Hepatic stellate cell (primary cell): ENCODE measurements at regions not wholly inside any gene's neighbourhood (a gene's known extent, or its start where the extent isn't known, plus 50 kb on each side); places are given as distances from the start of the nearest gene placed in this dataset.

Source experiments
- DNase-seq: peaks from one replicate; pipeline ENCODE4 v3.0.0; 2011; ENCODE audit warnings: low spot score

DNA sequence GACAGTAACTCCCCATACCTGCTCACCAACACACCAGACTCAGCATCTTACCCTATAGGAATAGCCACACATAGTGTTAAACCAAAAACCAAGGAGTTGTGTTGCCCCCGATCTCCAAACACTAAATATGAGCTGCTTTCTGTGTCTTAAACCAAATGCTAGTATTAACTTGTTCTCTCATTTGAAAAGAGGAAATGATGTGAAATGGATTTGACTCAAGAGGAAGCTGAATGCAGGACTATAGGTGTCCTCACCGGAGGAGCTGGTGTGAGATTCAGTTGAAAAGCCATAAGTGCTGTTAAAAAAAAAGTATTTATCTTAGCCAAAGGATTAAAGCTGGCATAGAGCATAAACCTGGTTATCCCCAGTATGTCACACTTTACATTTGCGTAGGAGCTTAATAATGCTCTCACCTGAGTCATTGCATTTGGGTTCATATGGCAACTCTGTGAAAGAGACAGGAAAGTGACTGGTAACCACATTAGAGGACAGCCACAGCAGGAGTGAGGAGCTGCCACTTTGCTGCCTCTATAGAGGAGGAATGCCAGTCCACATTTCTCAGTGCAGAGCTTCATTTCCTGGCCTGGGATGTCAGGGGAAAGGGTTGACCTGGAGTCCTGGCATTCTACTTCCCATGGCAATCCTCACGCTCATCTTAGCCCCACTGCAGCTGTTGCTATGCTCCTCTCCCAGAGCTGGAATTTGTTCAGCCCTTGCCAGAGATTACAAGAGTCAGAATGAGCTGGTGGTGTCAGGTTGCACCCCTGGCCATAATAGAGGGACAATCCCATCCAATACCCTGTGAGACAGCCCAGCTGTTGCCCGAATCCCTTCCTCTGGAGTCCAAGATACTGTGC, 143.3 kb upstream of the ANKFN1 start:
- no peak for DNase-seq

DNA sequence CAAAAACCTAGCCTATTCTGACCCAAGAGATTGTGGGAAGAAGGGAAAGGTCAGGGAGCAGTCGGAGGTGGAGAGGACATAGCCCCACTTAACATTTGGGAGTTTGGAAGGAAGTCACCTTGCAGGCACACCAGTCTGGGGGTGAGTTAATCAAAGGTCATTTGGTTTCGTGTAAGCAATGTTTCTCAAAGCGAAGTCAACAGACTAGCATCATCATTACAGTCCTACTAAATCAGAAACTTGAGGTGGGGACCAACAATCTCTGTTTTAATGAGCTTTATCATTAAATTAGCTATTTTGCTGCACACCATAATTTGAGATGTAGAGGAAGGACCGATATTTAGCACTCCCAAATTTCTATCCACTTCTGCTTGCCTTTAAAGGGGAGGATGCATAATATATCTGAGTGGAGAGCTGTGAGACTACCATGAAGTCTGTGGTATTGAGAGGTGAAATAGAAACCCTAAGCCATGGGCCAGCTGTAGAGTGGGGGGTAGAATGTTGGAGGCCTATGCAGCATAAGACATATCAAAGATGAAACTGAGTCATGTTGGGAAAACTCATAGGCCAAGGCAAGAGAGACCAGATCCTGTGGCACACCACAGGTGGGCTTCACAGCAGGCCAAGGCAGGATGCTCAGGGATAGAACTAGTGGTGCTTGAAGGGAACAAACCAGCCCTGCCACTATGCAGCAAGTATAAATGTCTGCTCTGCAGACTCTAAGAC, 141.7 kb upstream of the ANKFN1 start:
- DNase-seq: no peak

DNA sequence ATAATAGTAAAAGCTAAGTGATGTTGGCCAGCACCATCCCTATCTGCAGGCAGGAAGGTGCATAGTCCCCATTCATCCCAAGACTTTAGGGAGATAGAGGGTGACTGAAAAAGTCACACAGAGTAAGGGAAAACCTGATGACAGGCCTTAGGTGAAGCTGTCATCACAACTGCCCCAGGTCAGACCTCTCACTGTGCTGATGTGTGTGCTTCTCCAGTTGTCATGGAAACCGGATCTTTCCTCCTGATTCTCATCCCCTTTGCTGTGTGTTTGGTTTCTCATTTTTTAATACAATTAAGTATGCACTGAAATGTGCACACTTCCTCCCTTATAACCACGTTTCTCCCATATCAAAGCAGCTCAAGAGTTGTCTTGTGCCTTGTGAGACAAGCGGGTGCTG, 135.1 kb upstream of the ANKFN1 start:
- DNase-seq: no peak

DNA sequence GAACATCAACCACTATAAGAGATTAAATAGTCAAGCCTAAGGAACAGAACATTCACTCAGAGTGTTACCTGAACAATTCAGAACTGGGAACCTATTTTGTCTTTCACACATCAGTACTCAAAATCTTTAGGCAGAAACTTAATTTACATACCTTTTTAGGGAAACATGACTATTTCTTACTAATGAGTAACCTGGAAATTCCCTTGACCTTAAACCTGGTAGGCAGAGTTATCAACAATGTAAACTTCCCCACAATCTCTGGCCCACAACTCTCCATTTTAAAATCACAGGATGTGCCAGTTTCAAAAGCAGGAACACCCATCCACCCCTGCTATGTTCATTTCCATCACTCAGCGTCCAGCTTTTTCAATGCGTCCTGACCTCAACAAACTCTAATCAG, 132.9 kb upstream of the ANKFN1 start:
- no peak for DNase-seq

DNA sequence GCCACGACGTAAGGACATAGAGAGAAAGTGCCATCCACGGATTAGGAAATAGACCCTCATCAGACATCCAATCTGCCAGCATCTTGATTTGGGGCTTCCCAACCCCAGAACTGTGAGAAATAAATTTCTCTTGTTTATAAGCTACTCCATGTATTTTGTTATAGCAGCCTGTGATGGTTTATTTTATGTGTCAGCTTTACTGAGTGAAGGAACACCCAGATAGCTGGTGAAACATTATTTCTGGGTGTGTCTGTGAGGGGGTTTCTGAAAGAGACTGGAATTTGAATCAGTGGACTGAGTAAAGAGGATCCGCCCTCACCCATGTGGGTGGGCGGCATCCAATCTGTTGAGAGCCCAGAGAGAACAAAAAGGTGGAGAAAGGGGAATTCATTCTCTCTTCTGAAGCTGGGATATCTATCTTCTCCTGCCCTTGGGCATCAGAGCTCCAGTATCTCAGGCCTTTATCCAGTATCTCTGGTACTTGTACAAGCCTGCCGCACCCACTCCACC, 131.5 kb upstream of the ANKFN1 start:
- no peak for DNase-seq

DNA sequence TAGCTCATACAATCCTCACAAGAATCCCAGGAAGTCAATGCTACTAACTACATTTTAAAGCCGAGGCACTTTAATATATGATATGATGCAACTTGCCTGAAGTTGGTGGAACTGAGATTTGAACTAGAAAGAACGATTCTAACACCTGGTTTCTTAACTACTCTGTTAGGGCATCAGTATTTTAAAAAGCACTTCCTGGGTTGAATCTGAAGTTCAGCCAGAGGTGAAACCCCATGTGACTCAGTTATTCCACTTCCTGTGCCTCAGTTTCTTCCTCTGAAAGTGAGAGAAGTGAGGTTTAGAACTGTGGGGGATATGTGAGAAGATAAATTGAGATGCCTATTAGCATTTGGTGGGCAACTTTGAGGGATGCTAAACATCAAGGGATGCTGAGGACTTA, 129.4 kb upstream of the ANKFN1 start:
- DNase-seq: no peak

DNA sequence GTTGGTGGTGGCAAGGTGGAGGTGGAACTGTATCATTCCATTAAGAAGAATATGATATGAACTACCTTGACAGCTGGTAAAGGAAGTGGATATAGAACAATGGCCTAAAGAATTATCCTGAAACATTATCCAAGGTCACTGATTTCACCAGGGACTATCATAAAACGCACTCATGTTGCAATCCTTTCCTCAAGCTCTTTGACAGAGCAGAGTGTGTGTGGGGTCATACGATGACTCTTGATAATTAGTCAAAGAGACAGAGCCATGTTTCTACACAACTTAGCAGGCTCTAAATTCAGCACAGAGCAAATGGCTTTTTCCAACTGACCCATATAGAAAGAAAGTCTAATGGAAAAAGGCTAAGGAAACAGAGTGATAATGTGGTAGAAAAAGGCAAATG, 126.4 kb upstream of the ANKFN1 start:
- DNase-seq: no peak

DNA sequence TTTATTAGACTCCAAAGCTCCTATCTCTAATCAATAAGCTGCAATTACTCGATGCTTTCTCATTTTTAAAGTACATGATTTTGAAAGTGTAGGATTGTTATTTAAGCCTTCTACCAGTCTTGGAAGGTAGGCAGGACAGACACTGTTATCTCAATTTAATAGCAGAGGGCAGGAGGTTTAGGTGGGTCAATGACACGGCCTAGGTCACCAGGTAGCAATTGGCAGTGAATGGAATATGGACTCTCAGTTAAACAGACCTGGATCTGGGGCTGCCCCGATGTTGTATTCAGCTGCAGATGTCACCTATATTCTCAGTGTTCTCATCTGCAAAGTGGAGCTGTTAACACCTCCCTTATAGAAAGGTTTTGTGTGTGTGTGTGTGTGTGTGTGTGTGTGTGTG, 124.4 kb upstream of the ANKFN1 start:
- no peak for DNase-seq

DNA sequence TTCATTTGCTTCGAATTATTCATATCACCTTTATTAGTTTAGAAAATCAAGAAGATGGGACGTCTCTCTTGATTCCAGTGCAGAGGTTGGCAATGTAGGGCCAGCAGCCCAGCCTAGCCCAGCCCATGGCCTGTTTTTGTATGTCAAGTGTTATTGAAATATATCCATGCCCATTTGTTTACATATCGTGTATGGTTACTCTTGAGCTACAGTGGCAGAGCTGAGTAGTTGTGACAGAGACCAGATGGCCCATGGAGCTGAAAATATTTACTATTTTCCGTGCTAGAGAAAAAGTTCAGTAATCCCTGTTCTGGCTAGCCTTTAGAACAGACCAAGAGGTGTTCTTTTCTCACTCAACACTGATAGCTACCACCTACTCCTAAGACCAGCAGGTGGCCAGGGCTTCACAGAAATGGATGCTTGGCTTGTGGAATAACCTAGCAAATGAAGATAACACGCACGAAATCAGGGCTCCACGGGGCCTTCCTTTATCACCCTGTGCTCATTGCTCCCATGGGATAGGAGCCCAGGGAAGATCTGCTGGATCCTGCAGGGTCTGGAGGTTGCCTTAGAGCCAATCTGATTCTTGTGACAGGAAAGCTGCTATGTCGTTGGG, 123.2 kb upstream of the ANKFN1 start:
- no peak for DNase-seq

DNA sequence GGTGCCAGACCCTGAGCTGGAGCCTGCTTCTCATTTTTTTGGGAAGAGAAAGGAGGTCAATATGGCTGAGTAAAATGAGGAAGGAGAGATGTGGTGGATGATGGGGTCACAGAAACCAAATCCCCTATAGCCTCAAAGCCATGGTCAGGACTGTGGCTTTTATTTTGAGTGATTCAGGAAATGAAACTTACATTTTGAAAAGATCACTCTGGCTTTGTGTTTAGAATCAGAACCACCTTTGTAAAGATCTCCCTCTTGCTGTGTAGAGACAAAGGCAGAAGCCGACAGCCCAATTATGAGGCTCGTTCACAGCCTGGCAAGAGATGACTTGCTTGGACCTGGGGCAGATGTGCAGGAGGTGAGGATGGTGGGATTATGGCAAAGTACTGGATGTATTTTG, 121.6 kb upstream of the ANKFN1 start:
- no peak for DNase-seq

DNA sequence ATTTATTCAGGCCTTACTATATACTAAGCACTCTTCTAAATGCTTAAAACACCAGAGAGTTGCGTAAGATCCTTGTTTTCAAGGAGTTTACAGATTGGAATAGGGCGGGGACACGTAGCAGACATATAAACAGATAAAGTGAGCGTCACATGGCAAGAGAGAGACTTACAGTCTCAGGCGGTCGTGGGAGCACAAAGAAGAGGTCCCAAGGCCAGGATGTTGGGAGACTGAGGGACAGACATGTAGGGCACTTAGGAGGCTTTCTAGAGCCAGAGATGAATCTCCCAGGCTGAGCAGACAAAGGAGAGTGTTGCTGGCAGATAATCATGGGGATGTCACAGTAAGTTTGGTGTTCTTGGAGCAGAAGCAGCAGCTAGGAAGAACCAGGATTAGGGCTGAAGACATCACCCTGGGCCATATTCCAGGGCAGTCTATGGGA, 119.1 kb upstream of the ANKFN1 start:
- no peak for DNase-seq

DNA sequence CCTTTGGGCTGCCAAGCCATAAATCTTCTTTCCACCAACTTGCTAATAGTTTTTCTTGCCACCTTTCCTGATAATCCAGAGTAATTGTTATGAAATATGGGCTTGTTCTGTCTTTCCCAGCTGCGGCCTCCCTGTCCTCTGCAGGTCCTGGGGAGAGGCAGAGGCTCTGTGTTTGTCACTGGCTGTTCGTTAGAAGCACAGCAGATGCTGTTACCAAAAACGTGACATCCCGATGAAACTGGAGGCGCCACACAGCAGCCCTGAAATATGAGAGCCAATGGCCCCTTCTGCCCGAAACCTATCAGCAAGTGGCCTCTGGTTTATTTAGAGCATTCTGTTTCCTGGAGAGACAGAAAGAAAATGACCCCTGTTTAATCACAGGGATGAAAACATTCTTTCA, 115.1 kb upstream of the ANKFN1 start:
- DNase-seq: no peak

DNA sequence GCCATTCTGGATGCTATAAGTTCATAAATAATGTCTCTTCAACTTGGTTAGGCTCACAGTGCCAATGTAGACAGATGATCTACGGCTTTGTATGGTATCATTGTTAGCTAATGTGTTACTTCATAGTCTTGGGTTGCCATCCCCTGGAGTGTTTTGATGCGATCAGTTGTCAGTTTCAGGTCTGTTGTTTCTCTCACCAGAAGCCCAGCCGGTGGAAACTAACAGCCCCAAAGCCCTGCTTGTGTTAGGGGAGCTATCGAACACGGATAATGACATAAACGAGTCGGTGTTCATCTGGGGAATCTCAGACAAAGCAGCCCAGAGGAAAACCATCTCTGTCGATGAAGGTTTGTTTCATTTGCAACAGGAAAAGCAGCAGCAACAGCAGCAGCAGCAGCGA, 107.4 kb upstream of the ANKFN1 start:
- DNase-seq: no peak

DNA sequence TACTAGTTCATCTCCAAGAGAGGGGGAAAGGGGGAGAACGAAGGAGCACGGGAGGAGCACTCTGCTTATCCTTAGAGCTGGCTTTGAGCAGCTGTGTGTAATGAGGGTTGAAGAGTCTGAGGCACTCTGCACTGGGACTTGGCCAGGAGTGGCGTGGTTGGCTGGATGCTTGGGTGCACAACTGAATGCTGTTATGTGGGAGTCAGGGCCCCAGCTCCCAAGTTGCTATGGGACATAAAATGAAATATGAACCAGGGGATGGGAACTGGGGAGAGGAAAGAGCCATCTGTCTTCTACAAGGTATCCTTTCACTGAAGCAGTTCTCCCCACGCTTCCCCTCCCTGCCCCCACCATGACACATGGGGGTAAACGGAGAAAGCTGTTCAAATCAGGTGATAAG, 105.9 kb upstream of the ANKFN1 start:
- DNase-seq: no peak

DNA sequence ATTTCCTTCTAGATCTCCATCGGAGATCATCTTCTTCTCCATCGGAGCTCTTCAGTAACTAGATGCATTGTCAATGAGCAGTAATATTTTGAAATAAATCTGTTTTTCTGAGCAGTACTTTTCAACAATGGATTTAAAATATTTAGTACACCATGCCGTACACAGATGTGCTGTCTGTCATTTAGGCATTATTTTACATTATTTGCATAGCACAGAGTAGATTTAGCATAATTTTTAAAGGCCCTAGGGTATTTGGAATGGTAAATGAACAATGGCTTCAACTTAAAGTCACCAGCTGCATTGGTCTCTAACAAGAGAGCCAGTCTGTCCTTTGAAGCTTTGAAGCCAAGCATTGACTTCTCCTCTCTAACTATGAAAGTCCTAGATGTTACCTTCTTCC, 95.4 kb upstream of the ANKFN1 start:
- DNase-seq: no peak

DNA sequence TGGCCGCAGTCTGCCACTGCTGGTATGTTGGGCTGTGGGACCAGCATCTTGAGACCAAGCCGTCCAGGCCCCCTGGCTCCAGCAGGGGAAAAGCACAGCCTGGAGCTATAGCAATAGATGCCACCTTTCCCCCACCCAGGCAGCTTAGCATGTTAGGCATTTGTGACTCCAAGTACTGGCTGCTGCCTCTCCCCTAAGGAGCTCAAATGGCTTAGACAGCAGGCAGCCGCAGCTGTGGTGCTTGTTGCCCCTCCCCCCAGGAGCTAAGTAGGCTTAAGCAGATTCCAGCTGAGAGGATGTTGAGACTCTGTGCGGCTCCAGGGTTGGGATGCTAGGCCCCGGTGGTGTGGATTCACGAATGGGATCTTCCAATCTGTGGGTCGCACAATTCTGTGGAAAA, 88.8 kb upstream of the ANKFN1 start:
- no peak for DNase-seq

DNA sequence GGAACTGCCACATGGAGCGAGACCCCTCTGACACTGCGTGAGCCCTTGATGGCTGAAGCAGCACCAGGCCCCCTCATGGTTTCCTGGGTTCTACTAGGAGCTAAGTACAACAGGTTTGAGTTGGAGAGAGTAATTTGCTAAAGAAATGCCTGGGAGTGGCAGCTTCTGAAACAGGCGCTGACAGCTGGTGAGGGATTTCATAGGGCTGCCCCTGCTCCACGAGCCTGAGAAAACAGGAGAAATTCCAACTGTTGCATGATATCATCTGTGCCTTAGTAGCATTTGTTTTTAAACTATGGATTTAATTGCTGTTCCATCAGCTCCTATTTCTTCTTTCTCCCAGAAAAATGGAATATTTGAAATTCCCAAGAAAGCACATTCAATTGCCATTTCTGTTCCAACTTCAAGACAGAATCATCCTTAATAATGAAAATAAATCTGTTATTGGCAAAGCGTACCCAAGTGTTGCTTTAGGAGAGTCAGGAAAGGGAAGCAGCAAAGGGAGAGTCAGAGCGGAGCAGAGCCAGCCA, 78.8 kb upstream of the ANKFN1 start:
- DNase-seq: no peak

DNA sequence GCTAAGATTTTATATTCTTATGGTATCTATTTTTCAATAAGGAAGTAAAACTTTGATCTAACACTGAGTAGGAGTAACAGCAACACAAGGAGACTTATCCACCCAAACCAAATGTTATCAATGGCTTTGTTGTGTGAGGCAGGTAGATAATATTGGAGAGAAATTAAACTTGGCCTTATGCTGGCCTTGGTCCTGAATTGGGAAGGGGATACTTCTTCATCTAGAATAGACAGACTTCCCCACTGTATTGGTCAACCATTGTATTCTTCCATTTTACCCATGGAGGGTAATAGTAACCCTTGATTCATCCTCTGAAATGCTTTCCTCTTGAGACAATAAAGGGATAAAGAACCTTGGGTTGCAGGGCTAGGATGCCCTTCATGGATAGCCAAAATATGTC, 76.3 kb upstream of the ANKFN1 start:
- DNase-seq: no peak

DNA sequence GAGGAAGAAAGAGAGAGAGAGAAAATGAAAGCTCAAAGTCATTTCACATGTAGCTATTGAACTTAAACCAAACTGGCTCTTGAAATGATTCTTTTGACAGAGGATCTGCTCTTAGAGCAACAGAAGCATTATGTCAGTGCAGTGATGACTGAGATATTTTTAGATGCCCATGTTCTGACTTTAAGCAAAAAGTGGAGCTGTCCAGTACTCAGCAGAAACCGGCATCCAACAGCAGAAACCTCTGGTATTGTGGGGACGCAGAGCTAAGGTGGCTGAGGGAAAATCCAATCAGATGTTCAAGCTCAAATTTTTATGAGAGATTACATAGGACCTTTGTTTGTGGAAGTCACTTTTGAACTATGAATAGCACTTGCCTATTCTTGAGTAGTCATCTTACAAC, 69.8 kb upstream of the ANKFN1 start:
- DNase-seq: no peak

DNA sequence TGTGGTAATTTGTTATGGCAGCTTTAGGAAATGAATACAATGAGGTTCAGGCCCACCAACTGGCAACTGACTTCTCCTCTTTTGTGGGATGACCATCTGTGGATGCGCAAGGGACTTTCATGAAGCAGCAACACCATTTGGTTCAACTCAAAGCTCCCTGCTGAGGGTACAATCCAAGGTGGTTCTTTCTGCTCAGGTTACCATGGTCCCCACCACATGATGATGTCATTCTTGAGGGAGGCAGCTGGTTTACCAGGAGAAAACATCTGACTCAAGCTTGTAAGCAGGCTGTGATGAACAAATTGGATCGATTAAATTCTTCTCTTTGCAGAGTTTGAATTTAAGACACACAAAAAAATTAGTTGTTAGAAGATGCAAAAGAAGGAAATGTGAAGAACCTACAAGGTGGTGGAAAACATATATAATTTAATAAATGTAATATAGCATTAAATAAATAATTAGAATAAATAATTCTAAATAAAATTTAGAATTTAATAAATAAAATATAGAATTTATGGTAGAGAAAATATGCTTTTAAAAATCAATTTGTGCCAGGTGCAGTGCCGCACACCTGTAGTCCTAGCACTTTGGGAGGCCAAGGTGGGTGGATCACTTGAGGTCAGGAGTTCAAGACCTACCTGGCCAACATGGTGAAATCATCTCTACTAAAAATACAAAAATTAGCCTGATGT, 67.6 kb upstream of the ANKFN1 start:
- no peak for DNase-seq

DNA sequence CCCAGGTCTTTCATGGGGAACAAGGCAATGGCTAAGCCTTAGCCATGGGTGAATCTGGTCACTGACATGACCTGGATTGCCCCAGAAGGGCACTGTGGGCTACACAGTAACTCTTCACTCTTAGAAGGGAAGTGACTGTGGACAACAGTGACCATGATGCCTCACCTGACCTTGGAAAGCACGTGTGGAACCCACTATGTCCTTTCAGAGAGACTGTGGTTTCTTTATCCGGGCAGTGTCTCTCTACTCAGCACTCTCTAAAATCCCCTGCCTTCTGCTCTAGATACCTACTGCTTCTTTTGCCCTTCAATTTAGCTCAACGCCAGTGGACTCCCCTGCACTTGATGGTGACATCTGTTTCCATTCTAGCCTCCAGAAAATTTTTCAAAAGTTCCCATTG, 66.1 kb upstream of the ANKFN1 start:
- no peak for DNase-seq
